CD14-positive monocyte (primary cell): ENCODE measurements at regions not wholly inside any gene's neighbourhood (a gene's known extent, or its start where the extent isn't known, plus 50 kb on each side); places are given as distances from the start of the nearest gene placed in this dataset.

Experiments used
- DNase-seq, 3 donors: peaks; one replicate each; pipeline ENCODE4 v3.0.0-alpha.2; 2011 to 2022
- H2AFZ ChIP-seq: 2 replicates; pipeline ENCODE4 v1.6.0; 2012; ENCODE audit warnings: mild to moderate bottlenecking, low read depth, low read length, inconsistent platforms; ENCODE audit not compliant: insufficient read depth, poor library complexity, severe bottlenecking
- H3K27ac ChIP-seq, 2 donors: 1 replicate in 1 of 2; 2 replicates in 1 of 2; pipeline ENCODE4 v1.5.1; 2012 to 2013; ENCODE audit warnings: low read length in 2 of 2, control low read depth in 1 of 2, inconsistent platforms in 1 of 2, low read depth in 1 of 2, mild to moderate bottlenecking in 1 of 2
- H3K27me3 ChIP-seq, 2 donors: one replicate each; pipeline versions ENCODE4 v1.6.0 to v1.6.1; 2011 to 2013; ENCODE audit warnings: low read length in 2 of 2; ENCODE audit not compliant: control insufficient read depth in 2 of 2, insufficient read depth in 2 of 2
- H3K36me3 ChIP-seq, 2 donors: replicated peaks in 1 of 2; 1 replicate in 1 of 2; 2 replicates in 1 of 2; pipeline versions ENCODE4 v1.5.1 to v1.6.1; 2012 to 2013; ENCODE audit warnings: low read length in 2 of 2, control low read depth in 1 of 2, inconsistent platforms in 1 of 2, mild to moderate bottlenecking in 1 of 2; ENCODE audit not compliant: insufficient read depth in 2 of 2, control insufficient read depth in 1 of 2
- H3K4me1 ChIP-seq, 2 donors: 1 replicate in 1 of 2; 2 replicates in 1 of 2; pipeline versions ENCODE4 v1.5.1 to v1.6.1; 2012 to 2013; ENCODE audit warnings: low read length in 2 of 2, control low read depth in 1 of 2, inconsistent platforms in 1 of 2, mild to moderate bottlenecking in 1 of 2, moderate library complexity in 1 of 2; ENCODE audit not compliant: insufficient read depth in 2 of 2, control insufficient read depth in 1 of 2
- H3K4me2 ChIP-seq: replicated peaks from 2 replicates; pipeline ENCODE3; 2012; ENCODE audit warnings: low read length, moderate library complexity, mild to moderate bottlenecking; ENCODE audit not compliant: poor library complexity, severe bottlenecking; ENCODE audit errors: extremely low read depth
- H3K4me3 ChIP-seq, 3 experiments: fragments of 200-600 bp in 1 of 3; sonication (generic) in 1 of 3; replicated peaks in 1 of 3; 1 replicate in 2 of 3; 2 replicates in 1 of 3; pipeline ENCODE4 v1.5.1; 2011 to 2013; ENCODE audit warnings: low read length in 3 of 3, mild to moderate bottlenecking in 3 of 3, control low read depth in 2 of 3, low read depth in 2 of 3, inconsistent platforms in 1 of 3, moderate library complexity in 1 of 3
- H3K79me2 ChIP-seq: 2 replicates; pipeline ENCODE4 v1.6.0; 2012; ENCODE audit warnings: mild to moderate bottlenecking, control low read depth, inconsistent platforms, low read length, moderate library complexity; ENCODE audit not compliant: insufficient read depth
- H3K9ac ChIP-seq: 2 replicates; pipeline ENCODE4 v1.6.0; 2017; ENCODE audit warnings: low read length, mild to moderate bottlenecking; ENCODE audit not compliant: insufficient read depth, poor library complexity, severe bottlenecking
- H3K9me3 ChIP-seq, 2 donors: replicated peaks in 1 of 2; 1 replicate in 1 of 2; 2 replicates in 1 of 2; pipeline versions ENCODE4 v1.5.1 to v1.6.1; 2012 to 2013; ENCODE audit warnings: low read length in 2 of 2, control low read depth in 1 of 2; ENCODE audit not compliant: control insufficient read depth in 1 of 2, insufficient read depth in 1 of 2
- H4K20me1 ChIP-seq: 2 replicates; pipeline ENCODE4 v1.6.0; 2012; ENCODE audit warnings: mild to moderate bottlenecking, low read length, control low read depth, moderate library complexity; ENCODE audit not compliant: insufficient read depth
- H3K27ac Mint-ChIP-seq, 7 donors: one replicate each; pipeline ENCODE4 v1.8.0; 2020; ENCODE audit warnings: mild to moderate bottlenecking in 7 of 7, mixed read lengths in 7 of 7, moderate library complexity in 6 of 7, inconsistent platforms in 2 of 7
- H3K27me3 Mint-ChIP-seq, 3 donors: one replicate each; pipeline ENCODE4 v1.8.0; 2021 to 2022; ENCODE audit warnings: low read depth in 3 of 3, mild to moderate bottlenecking in 3 of 3, mixed read lengths in 3 of 3, moderate library complexity in 3 of 3, inconsistent platforms in 1 of 3
- H3K36me3 Mint-ChIP-seq, 2 donors: one replicate each; pipeline ENCODE4 v1.8.0; 2020; ENCODE audit warnings: mixed read lengths in 2 of 2, inconsistent platforms in 1 of 2, mild to moderate bottlenecking in 1 of 2
- H3K4me1 Mint-ChIP-seq: one replicate; pipeline ENCODE4 v1.8.0; 2020; ENCODE audit warnings: mild to moderate bottlenecking, mixed read lengths
- H3K4me3 Mint-ChIP-seq, 2 donors: one replicate each; pipeline ENCODE4 v1.8.0; 2020; ENCODE audit warnings: mild to moderate bottlenecking in 2 of 2, mixed read lengths in 2 of 2, moderate library complexity in 1 of 2
- H3K9me3 Mint-ChIP-seq, 7 donors: one replicate each; pipeline ENCODE4 v1.8.0; 2020 to 2022; ENCODE audit warnings: mixed read lengths in 7 of 7, mild to moderate bottlenecking in 6 of 7, moderate library complexity in 6 of 7, inconsistent platforms in 2 of 7
- CTCF ChIP-seq: fragments of 200-600 bp; IDR thresholded peaks from one replicate; pipeline ENCODE4 v1.8.0; 2022; ENCODE audit warnings: antibody characterized with exemption, mild to moderate bottlenecking
- WGBS: methylation state at CpG from one replicate; pipeline ENCODE4 v1.1.5; 2013; ENCODE audit warnings: missing lambda C conversion rate; ENCODE audit not compliant: insufficient coverage; 5-methylcytosine and 5-hydroxymethylcytosine counted together
- intact Hi-C, 2 donors: fragments of 100-400 bp; cut with micrococcal nuclease; formaldehyde crosslinking; loops; one replicate each; pipeline versions ENCODE4 v1.15.0 to v1.15.1; 2023

- Histone ChIP-seq H3K27me3 (no peaks in the 10 kb centered on the region), H2AFZ (no peak overlapping the region), H3K9me3 (peaks cover 5 to 11% of the 10 kb centered on the region in 2 donors), H3K4me3 (no peak overlapping the region), H3K27ac (no peak overlapping the region), H4K20me1 (no peaks in the 10 kb centered on the region), H3K4me1 (no peaks in the 10 kb centered on the region), H3K79me2 (no peaks in the 10 kb centered on the region), H3K9ac (no peak overlapping the region), H3K36me3 (no peaks in the 10 kb centered on the region), H3K4me2 (no peak overlapping the region)
- no peak overlapping the region for H3K4me3 Mint-ChIP-seq
- H3K27me3 Mint-ChIP-seq = peaks cover 0 to 5% (median 1%) of the 10 kb centered on the region in 3 donors
- no peaks in the 10 kb centered on the region for H3K4me1 Mint-ChIP-seq
- no peak for DNase-seq
- no peak overlapping the region for H3K27ac Mint-ChIP-seq
- H3K9me3 Mint-ChIP-seq = peaks cover 1 to 30% (median 6%) of the 10 kb centered on the region in 7 donors
- no CpG with 5 or more reads among the region's 7 CpGs for WGBS
- no peaks in the 10 kb centered on the region for H3K36me3 Mint-ChIP-seq
- intact Hi-C loops = no loop called here
- TF ChIP-seq CTCF = no peak
Measured at GRCh38 chr5:2282893-2283292, 400.2 kb upstream of the IRX4 start.

- intact Hi-C loops = no loop called here
- Histone ChIP-seq H3K4me1 (no peaks in the 10 kb centered on the region), H2AFZ (no peak overlapping the region), H3K9me3 (peaks cover 0 to 11% of the 10 kb centered on the region in 2 donors), H3K27ac (no peak overlapping the region), H3K79me2 (no peaks in the 10 kb centered on the region), H3K4me2 (no peak overlapping the region), H4K20me1 (no peaks in the 10 kb centered on the region), H3K4me3 (no peak overlapping the region), H3K36me3 (no peaks in the 10 kb centered on the region), H3K27me3 (no peaks in the 10 kb centered on the region), H3K9ac (no peak overlapping the region)
- H3K36me3 Mint-ChIP-seq = no peaks in the 10 kb centered on the region
- no peak overlapping the region for H3K4me3 Mint-ChIP-seq
- no peak overlapping the region for H3K27ac Mint-ChIP-seq
- DNase-seq = no peak
- WGBS = 74% methylated on average over 8 of the region's 11 CpGs
- H3K4me1 Mint-ChIP-seq = no peaks in the 10 kb centered on the region
- H3K27me3 Mint-ChIP-seq = peaks cover 0 to 5% (median 1%) of the 10 kb centered on the region in 3 donors
- H3K9me3 Mint-ChIP-seq = peaks cover 4 to 34% (median 9%) of the 10 kb centered on the region in 7 donors
- TF ChIP-seq CTCF = no peak
Measured at GRCh38 chr5:2282034-2282690, 399.4 kb upstream of the IRX4 start.
